ENCODE measurements at regions not wholly inside any gene's neighbourhood (a gene's known extent, or its start where the extent isn't known, plus 50 kb on each side); places are given as distances from the start of the nearest gene placed in this dataset.

DNA sequence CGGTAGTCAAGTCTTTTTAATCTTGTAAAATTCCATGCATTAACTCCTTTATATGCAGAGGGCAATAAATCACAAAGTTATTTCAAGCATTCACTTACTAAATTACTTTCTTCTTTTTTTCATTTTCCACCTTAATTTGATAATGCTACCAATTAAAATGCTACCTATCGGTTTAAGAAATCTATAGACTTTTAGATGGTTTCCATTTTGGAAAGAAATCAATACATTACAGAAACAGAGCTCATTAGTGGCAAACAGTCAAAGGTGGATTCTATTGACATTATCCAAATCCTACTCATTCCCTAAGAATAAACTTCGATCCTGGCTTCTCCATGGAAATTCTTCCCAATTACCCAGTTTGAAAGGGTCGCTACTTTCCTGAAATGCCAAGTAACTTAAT is 176.5 kb downstream of the MREG start:
- no peak for ATAC-seq
- intact Hi-C loops (cut with DNase I): no loop called here
- Histone ChIP-seq H3K27ac (no peak overlapping the region), H3K4me3 (no peak overlapping the region), H3K9me3 (no peaks in the 10 kb centered on the region), H3K27me3 (no peaks in the 10 kb centered on the region), H3K36me3 (no peaks in the 10 kb centered on the region), H3K4me1 (no peaks in the 10 kb centered on the region)
- no peak for DNase-seq
- TF ChIP-seq, protein P1, sequence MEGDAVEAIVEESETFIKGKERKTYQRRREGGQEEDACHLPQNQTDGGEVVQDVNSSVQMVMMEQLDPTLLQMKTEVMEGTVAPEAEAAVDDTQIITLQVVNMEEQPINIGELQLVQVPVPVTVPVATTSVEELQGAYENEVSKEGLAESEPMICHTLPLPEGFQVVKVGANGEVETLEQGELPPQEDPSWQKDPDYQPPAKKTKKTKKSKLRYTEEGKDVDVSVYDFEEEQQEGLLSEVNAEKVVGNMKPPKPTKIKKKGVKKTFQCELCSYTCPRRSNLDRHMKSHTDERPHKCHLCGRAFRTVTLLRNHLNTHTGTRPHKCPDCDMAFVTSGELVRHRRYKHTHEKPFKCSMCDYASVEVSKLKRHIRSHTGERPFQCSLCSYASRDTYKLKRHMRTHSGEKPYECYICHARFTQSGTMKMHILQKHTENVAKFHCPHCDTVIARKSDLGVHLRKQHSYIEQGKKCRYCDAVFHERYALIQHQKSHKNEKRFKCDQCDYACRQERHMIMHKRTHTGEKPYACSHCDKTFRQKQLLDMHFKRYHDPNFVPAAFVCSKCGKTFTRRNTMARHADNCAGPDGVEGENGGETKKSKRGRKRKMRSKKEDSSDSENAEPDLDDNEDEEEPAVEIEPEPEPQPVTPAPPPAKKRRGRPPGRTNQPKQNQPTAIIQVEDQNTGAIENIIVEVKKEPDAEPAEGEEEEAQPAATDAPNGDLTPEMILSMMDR (IDR thresholded peaks at IDR 0.05): no peak

DNA sequence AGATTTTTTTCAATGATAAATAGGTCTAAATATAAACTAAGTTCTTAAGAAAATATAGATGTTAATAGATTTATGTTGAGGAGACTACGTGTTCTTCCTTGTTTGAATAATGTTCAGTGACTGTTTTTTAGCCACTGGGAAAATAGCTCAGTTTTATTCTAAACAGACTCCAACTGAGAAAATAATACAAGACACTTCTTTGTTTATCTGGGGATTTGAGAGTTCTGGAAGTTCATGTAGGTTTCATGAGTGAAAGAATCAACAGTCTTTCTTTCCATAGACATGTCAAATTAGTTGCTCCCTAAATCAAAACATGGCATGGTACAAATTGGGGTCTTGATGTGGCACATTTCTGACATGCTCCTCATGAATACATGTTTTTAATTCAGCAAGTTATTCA is 177.7 kb downstream of the MREG start:
- TF ChIP-seq, protein P1 (IDR thresholded peaks at IDR 0.05): no peak
- H3K9me3 ChIP-seq: no peaks in the 10 kb centered on the region
- H3K4me3 ChIP-seq: no peak overlapping the region
- intact Hi-C loops (cut with DNase I): no loop called here
- no peak overlapping the region for H3K27ac ChIP-seq
- H3K4me1 ChIP-seq: no peaks in the 10 kb centered on the region
- H3K36me3 ChIP-seq: no peaks in the 10 kb centered on the region
- no peak for ATAC-seq
- DNase-seq: no peak
- no peaks in the 10 kb centered on the region for H3K27me3 ChIP-seq

- intact Hi-C loops (cut with DNase I): no loop called here
- no peaks in the 10 kb centered on the region for H3K9me3 ChIP-seq
- no peak for DNase-seq
Measured at GRCh38 chr2:215835231-215835630, 178.1 kb downstream of the MREG start.

GRCh38 chr2:215833531-215834162 is 179.7 kb downstream of the MREG start:
- ATAC-seq: peak; percentile 32
- no peaks in the 10 kb centered on the region for H3K36me3 ChIP-seq
- H3K9me3 ChIP-seq: no peaks in the 10 kb centered on the region
- TF ChIP-seq, protein P1 (IDR thresholded peaks at IDR 0.05): no peak
- no peak overlapping the region for H3K4me3 ChIP-seq
- H3K27ac ChIP-seq: no peak overlapping the region
- intact Hi-C loops (cut with DNase I): no loop called here
- no peaks in the 10 kb centered on the region for H3K4me1 ChIP-seq
- no peak for DNase-seq
- no peaks in the 10 kb centered on the region for H3K27me3 ChIP-seq

More at GRCh38 chr2:215835231-215835630, 178.1 kb downstream of the MREG start:
- TF ChIP-seq, protein P1 (IDR thresholded peaks at IDR 0.05): no peak
- no peak overlapping the region for H3K27ac ChIP-seq
- no peak overlapping the region for H3K4me3 ChIP-seq
- H3K36me3 ChIP-seq: no peaks in the 10 kb centered on the region
- H3K4me1 ChIP-seq: no peaks in the 10 kb centered on the region
- no peak for ATAC-seq
- no peaks in the 10 kb centered on the region for H3K27me3 ChIP-seq

- ATAC-seq (peak; percentile 43), DNase-seq (no peak)
- Histone ChIP-seq H3K4me3 (no peak overlapping the region), H3K27ac (no peak overlapping the region), H3K9me3 (no peaks in the 10 kb centered on the region), H3K27me3 (no peaks in the 10 kb centered on the region), H3K36me3 (no peaks in the 10 kb centered on the region), H3K4me1 (no peaks in the 10 kb centered on the region)
- TF ChIP-seq, protein P1 (IDR thresholded peaks at IDR 0.05): no peak
- intact Hi-C loops (cut with DNase I): no loop called here
Measured at GRCh38 chr2:215832791-215833190, 180.6 kb downstream of the MREG start.
